Activated T-cell treated with anti-CD3 and anti-CD28 coated beads for 48 hours (primary cell): ENCODE measurements at regions not wholly inside any gene's neighbourhood (a gene's known extent, or its start where the extent isn't known, plus 50 kb on each side); places are given as distances from the start of the nearest gene placed in this dataset.

Source experiments
- DNase-seq: peaks from one replicate; pipeline ENCODE4 v3.0.0-alpha.2; 2020; ENCODE audit warnings: low read depth

GRCh38 chr5:60374409-60374808 lies 325.6 kb downstream of the DEPDC1B start:
- no peak for DNase-seq

- no peak for DNase-seq
Measured at GRCh38 chr5:60372786-60373185, 327.2 kb downstream of the DEPDC1B start.

- DNase-seq, result no peak
Measured at GRCh38 chr5:60371065-60371464, 328.9 kb downstream of the DEPDC1B start.

GRCh38 chr5:60370508-60370907 lies 329.5 kb downstream of the DEPDC1B start:
- no peak for DNase-seq

- DNase-seq, result no peak
Measured at GRCh38 chr5:60369391-60369790, 330.6 kb downstream of the DEPDC1B start.

- no peak for DNase-seq
Measured at GRCh38 chr5:60368100-60368499, 331.9 kb downstream of the DEPDC1B start.

GRCh38 chr5:60366489-60366888 lies 333.5 kb downstream of the DEPDC1B start:
- no peak for DNase-seq

GRCh38 chr5:60365001-60365400 lies 335.0 kb downstream of the DEPDC1B start:
- DNase-seq, result no peak

- no peak for DNase-seq
Measured at GRCh38 chr5:60362158-60362557, 337.8 kb downstream of the DEPDC1B start.

- DNase-seq, result no peak
Measured at GRCh38 chr5:60360355-60360754, 339.6 kb downstream of the DEPDC1B start.

- no peak for DNase-seq
Measured at GRCh38 chr5:60357302-60357701, 342.7 kb downstream of the DEPDC1B start.

GRCh38 chr5:60356745-60357144 lies 343.2 kb downstream of the DEPDC1B start:
- no peak for DNase-seq

GRCh38 chr5:60355181-60355580 lies 344.8 kb downstream of the DEPDC1B start:
- DNase-seq, result no peak

- no peak for DNase-seq
Measured at GRCh38 chr5:60354311-60354710, 345.7 kb downstream of the DEPDC1B start.

- no peak for DNase-seq
Measured at GRCh38 chr5:60352992-60353599, 346.9 kb downstream of the DEPDC1B start.

- DNase-seq, result no peak
Measured at GRCh38 chr5:60350794-60351193, 349.2 kb downstream of the DEPDC1B start.

- DNase-seq, result no peak
Measured at GRCh38 chr5:60349891-60350415, 350.0 kb downstream of the DEPDC1B start.

GRCh38 chr5:60346393-60346792 lies 353.6 kb downstream of the DEPDC1B start:
- no peak for DNase-seq

- no peak for DNase-seq
Measured at GRCh38 chr5:60343102-60343501, 356.9 kb downstream of the DEPDC1B start.

GRCh38 chr5:60340965-60341471 lies 358.9 kb downstream of the DEPDC1B start:
- DNase-seq, result no peak

- no peak for DNase-seq
Measured at GRCh38 chr5:60340326-60340725, 359.6 kb downstream of the DEPDC1B start.

- no peak for DNase-seq
Measured at GRCh38 chr5:60339691-60340201, 360.2 kb downstream of the DEPDC1B start.

GRCh38 chr5:60338846-60339245 lies 361.1 kb downstream of the DEPDC1B start:
- no peak for DNase-seq

GRCh38 chr5:60336491-60336890 lies 363.5 kb downstream of the DEPDC1B start:
- DNase-seq, result no peak
